Esophagus muscularis mucosa (tissue), 4 donors: ENCODE measurements at regions not wholly inside any gene's neighbourhood (a gene's known extent, or its start where the extent isn't known, plus 50 kb on each side); places are given as distances from the start of the nearest gene placed in this dataset.

Experiments used
- DNase-seq: peaks from one replicate; pipeline ENCODE4 v3.0.0-alpha.2; 2017; ENCODE audit errors: extremely low spot score
- H3K27ac ChIP-seq, 4 donors: fragments of 200-600 bp; sonication (generic); replicated peaks in 1 of 4; 1 replicate in 3 of 4; 2 replicates in 1 of 4; pipeline ENCODE4 v1.5.1; 2016 to 2019; ENCODE audit warnings: mild to moderate bottlenecking in 1 of 4
- H3K27me3 ChIP-seq, 4 donors: fragments of 200-600 bp; sonication (generic); one replicate each; pipeline versions ENCODE4 v1.5.1 to v1.6.0; 2016 to 2019
- H3K36me3 ChIP-seq, 4 donors: fragments of 200-600 bp; sonication (generic); one replicate each; pipeline ENCODE4 v1.5.1; 2016 to 2019
- H3K4me1 ChIP-seq, 4 donors: fragments of 200-600 bp; sonication (generic); one replicate each; pipeline ENCODE4 v1.5.1; 2016 to 2019
- H3K4me3 ChIP-seq, 4 donors: fragments of 200-600 bp; sonication (generic); 1 replicate in 2 of 4; 2 replicates in 2 of 4; pipeline ENCODE4 v1.5.1; 2016 to 2019; ENCODE audit warnings: mild to moderate bottlenecking in 4 of 4, moderate library complexity in 1 of 4
- H3K9me3 ChIP-seq, 4 donors: fragments of 200-600 bp; sonication (generic); 1 replicate in 3 of 4; 2 replicates in 1 of 4; pipeline ENCODE4 v1.5.1; 2016 to 2019
- EP300 ChIP-seq: sonication (generic); formaldehyde crosslinking; IDR thresholded peaks from one replicate; pipeline ENCODE4 v1.6.1; 2017; ENCODE audit warnings: antibody characterized with exemption
- POLR2A ChIP-seq: fragments of 450-650 bp; IDR thresholded peaks from one replicate; pipeline ENCODE4 v1.6.1; 2017; ENCODE audit warnings: antibody characterized with exemption, moderate library complexity, mild to moderate bottlenecking, low read depth
- POLR2AphosphoS5 ChIP-seq, 2 donors: sonication (generic); formaldehyde crosslinking; IDR thresholded peaks; one replicate each; pipeline ENCODE4 v1.6.1; 2017; ENCODE audit warnings: antibody characterized with exemption in 2 of 2
- WGBS: methylation state at CpG from one replicate; pipeline ENCODE4 v1.1.5; 2018; 5-methylcytosine and 5-hydroxymethylcytosine counted together
- intact Hi-C: fragments of 100-400 bp; cut with DNase I; formaldehyde crosslinking; loops from one replicate; pipeline ENCODE4 v1.15.1; 2023
- TF ChIP-seq, protein P1 (sequence below), 3 experiments: fragments of 200-600 bp in 2 of 3; fragments of 450-650 bp in 1 of 3; sonication (generic) in 2 of 3; IDR thresholded peaks; one replicate each; pipeline ENCODE4 v1.5.1; 2017 to 2019; ENCODE audit warnings: antibody characterized with exemption in 3 of 3, mild to moderate bottlenecking in 2 of 3, moderate library complexity in 1 of 3

DNA sequence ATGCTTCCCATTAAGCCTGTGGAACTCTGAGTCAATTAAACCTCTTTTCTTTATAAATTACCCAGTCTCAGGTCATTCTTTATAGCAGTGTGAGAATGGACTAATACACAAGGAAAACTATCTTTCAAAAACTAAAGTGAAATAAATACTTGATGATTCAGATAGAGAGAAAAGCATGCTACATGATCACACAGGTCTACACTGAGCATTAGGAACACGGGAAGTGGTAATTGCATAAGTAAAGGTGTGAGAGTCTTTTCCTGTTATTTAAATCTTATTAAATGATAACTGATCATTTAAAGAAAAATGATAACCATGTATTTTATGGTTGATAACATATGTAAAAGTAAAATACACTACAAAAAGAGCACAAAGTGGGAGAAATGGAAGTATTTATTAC lies 812.0 kb upstream of the RAB6C start:
- no peak overlapping the region for H3K27ac ChIP-seq
- H3K4me1 ChIP-seq: peaks cover 0 to 12% (median 4%) of the 10 kb centered on the region in 4 donors
- DNase-seq: no peak
- H3K36me3 ChIP-seq: no peaks in the 10 kb centered on the region
- WGBS: 88% methylated on average over 1 of the region's 1 CpG
- no peaks in the 10 kb centered on the region for H3K27me3 ChIP-seq
- TF ChIP-seq, protein P1, sequence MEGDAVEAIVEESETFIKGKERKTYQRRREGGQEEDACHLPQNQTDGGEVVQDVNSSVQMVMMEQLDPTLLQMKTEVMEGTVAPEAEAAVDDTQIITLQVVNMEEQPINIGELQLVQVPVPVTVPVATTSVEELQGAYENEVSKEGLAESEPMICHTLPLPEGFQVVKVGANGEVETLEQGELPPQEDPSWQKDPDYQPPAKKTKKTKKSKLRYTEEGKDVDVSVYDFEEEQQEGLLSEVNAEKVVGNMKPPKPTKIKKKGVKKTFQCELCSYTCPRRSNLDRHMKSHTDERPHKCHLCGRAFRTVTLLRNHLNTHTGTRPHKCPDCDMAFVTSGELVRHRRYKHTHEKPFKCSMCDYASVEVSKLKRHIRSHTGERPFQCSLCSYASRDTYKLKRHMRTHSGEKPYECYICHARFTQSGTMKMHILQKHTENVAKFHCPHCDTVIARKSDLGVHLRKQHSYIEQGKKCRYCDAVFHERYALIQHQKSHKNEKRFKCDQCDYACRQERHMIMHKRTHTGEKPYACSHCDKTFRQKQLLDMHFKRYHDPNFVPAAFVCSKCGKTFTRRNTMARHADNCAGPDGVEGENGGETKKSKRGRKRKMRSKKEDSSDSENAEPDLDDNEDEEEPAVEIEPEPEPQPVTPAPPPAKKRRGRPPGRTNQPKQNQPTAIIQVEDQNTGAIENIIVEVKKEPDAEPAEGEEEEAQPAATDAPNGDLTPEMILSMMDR (IDR thresholded peaks at IDR 0.05): no peak
- H3K4me3 ChIP-seq: no peak overlapping the region
- intact Hi-C loops: no loop called here
- no peaks in the 10 kb centered on the region for H3K9me3 ChIP-seq

DNA sequence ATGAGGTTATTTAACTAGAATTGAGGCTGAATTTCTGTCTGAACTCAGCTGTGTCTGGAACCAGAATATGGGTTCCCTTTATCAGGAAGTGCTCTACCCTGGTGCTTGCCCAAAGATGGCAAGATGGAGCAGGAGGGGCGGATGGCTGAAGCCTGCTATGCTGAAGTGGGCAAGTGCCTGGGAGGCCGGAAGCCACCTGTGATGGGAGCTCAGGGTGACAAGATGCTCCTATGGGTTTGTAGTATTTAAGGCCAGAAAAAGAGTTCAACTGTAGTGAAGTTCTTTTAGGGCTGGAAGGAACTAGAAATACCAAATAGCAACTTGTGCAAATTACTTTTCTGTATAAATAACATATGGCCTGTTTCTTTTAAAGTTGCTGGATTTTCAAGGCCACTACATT lies 808.9 kb upstream of the RAB6C start:
- H3K27ac ChIP-seq: no peak overlapping the region
- peak; percentile 60 for DNase-seq
- 90% methylated on average over 2 of the region's 2 CpGs for WGBS
- H3K36me3 ChIP-seq: no peaks in the 10 kb centered on the region
- intact Hi-C loops: no loop called here
- H3K4me1 ChIP-seq: no peaks in the 10 kb centered on the region
- no peak for TF ChIP-seq EP300
- TF ChIP-seq POLR2A: no peak
- H3K4me3 ChIP-seq: no peak overlapping the region
- H3K27me3 ChIP-seq: no peaks in the 10 kb centered on the region
- no peaks in the 10 kb centered on the region for H3K9me3 ChIP-seq

DNA sequence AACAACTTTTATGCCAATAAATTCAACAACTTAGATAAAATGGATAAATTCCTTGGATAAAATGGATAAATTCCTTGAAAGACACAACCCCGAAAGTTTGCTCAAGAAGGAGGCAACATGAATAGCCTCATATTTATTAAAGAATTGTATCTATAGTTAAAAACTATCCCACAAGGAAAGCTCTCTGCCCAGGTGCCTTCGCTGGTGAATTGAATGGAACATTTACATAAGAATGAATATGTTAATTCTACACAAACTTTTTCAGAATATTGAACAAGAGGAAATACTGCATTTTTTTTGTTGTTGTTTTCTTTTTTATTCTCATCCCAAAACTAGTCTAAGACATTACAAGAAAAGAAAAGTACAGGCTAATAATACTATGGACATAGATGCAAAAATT lies 805.3 kb upstream of the RAB6C start:
- WGBS: 85% methylated on average over 2 of the region's 2 CpGs
- Histone ChIP-seq H3K27ac (no peak overlapping the region), H3K9me3 (no peaks in the 10 kb centered on the region), H3K4me1 (no peaks in the 10 kb centered on the region), H3K4me3 (no peak overlapping the region), H3K36me3 (no peaks in the 10 kb centered on the region), H3K27me3 (no peaks in the 10 kb centered on the region)
- TF ChIP-seq POLR2A: no peak
- DNase-seq: peak; percentile 64
- intact Hi-C loops: no loop called here

DNA sequence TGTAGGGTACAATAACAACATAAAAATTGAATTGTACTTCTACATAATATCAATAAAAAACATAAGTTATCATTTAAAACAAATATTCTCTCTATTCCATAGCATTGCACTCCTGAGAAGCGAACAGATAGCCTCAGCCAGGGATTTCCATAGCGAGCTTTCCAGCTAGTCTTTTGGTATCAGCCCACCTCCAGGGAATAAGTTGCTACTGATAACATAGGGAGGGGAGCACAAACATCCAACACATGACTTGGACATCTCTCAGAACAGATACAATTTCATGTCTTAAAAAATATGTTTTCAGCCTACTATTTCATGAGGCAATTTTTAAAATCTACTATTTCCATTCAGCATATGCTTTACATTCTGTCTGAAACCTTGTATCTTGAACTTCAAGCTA lies 804.4 kb upstream of the RAB6C start:
- intact Hi-C loops: no loop called here
- WGBS: 78% methylated on average over 2 of the region's 2 CpGs
- H3K27ac ChIP-seq: no peak overlapping the region

DNA sequence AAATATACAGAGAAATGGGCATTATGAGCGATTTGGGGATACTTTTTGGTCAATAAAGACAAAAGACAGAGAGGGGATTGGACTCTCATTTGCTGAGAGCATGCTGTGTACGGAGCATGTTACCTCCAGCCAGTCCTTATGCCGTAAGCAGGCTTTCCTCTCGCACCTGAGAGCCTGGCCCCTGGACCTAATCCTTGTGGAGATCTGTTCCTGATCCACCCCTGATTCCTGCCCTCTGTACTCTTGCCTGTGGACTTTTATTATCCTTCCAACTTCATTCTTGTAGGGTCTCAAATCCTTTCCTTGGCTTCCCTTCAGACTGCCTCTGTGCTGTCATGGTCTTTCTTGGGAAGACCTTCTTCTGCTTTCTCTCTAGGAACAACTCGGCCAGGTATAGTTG lies 803.1 kb upstream of the RAB6C start:
- Histone ChIP-seq H3K27me3 (no peaks in the 10 kb centered on the region), H3K4me3 (no peak overlapping the region), H3K9me3 (no peaks in the 10 kb centered on the region), H3K27ac (no peak overlapping the region), H3K36me3 (no peaks in the 10 kb centered on the region), H3K4me1 (no peaks in the 10 kb centered on the region)
- WGBS: 79% methylated on average over 5 of the region's 5 CpGs
- peak; percentile 72 for DNase-seq
- TF ChIP-seq POLR2AphosphoS5 (IDR thresholded peaks at IDR 0.05) (no peak), POLR2A (no peak), EP300 (no peak)
- TF ChIP-seq, protein P1 (IDR thresholded peaks at IDR 0.05): no peak
- intact Hi-C loops: no loop called here

More for the DNA sequence above, 804.4 kb upstream of the RAB6C start:
- H3K4me3 ChIP-seq: no peak overlapping the region
- TF ChIP-seq, protein P1 (IDR thresholded peaks at IDR 0.05): no peak
- no peak for TF ChIP-seq POLR2AphosphoS5 (IDR thresholded peaks at IDR 0.05)
- TF ChIP-seq EP300: no peak
- no peak for TF ChIP-seq POLR2A
- no peaks in the 10 kb centered on the region for H3K36me3 ChIP-seq
- H3K9me3 ChIP-seq: no peaks in the 10 kb centered on the region
- no peaks in the 10 kb centered on the region for H3K4me1 ChIP-seq
- no peak for DNase-seq
- H3K27me3 ChIP-seq: no peaks in the 10 kb centered on the region

DNA sequence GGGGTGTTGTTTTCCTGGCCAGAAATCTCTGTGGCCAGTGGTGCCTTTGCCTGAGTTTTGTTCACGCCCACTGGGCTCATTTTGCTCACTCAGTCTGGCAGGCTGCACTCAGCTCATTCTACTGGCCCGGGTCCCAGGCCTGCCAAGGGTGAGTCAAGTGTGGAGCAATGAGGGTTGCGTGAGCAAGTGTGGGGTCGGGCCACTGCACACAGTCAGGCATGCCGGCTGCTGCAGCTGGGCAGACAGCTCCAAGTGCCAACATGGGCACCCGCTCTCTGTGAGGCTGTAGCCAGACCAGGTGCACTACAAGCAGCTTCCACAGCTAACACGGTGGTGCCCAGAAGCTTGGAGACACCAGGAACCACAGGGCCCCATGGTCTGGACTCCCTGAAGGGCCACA lies 801.1 kb upstream of the RAB6C start:
- no peak for TF ChIP-seq POLR2A
- TF ChIP-seq, protein P1 (IDR thresholded peaks at IDR 0.05): no peak
- TF ChIP-seq EP300: no peak
- TF ChIP-seq POLR2AphosphoS5 (IDR thresholded peaks at IDR 0.05): no peak
- H3K4me1 ChIP-seq: no peaks in the 10 kb centered on the region
- WGBS: 55% methylated on average over 6 of the region's 7 CpGs
- H3K9me3 ChIP-seq: no peaks in the 10 kb centered on the region
- H3K4me3 ChIP-seq: no peak overlapping the region
- no peak overlapping the region for H3K27ac ChIP-seq
- H3K36me3 ChIP-seq: no peaks in the 10 kb centered on the region
- no peaks in the 10 kb centered on the region for H3K27me3 ChIP-seq
- intact Hi-C loops: no loop called here
- DNase-seq: peak; percentile 88
